ENCODE measurements at regions not wholly inside any gene's neighbourhood (a gene's known extent, or its start where the extent isn't known, plus 50 kb on each side); places are given as distances from the start of the nearest gene placed in this dataset.

DNA sequence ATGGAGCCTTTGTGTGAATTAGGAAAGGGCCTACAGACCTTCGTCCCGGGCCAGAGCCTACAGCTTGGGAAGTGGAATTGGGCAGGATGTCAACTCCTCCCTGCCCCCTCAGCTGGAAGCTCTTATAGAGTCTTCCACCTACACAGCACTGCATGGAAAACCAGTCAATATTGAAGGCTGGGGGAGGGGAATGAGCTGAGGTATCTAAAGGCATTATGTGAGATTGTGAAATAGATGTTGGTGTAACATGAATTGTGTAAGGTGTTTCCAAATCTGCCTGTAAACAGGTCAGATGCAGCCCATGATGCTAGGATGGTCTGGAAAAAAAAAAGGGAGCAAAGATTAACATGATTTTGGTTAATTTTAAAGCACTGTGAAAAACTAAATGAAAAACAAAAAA is 433.5 kb upstream of the POU3F3 start:
- no peak overlapping the region for H3K4me3 ChIP-seq (ENCODE audit: low read depth, low read length)
- no peaks in the 10 kb centered on the region for H3K36me3 ChIP-seq (ENCODE audit: control insufficient read depth, insufficient read depth, low read length)
- H3K27ac ChIP-seq (ENCODE audit: low read depth, low read length), result no peak overlapping the region
- no peaks in the 10 kb centered on the region for H3K9me3 ChIP-seq (ENCODE audit: control insufficient read depth, insufficient read depth, low read length)
- H3K9ac ChIP-seq (ENCODE audit: low read depth, low read length), result no peak overlapping the region
- no peaks in the 10 kb centered on the region for H3K27me3 ChIP-seq (ENCODE audit: control insufficient read depth, insufficient read depth, low read length)
- H3K4me1 ChIP-seq (ENCODE audit: control insufficient read depth, insufficient read depth, low read length), result peaks cover 15% of the 10 kb centered on the region

DNA sequence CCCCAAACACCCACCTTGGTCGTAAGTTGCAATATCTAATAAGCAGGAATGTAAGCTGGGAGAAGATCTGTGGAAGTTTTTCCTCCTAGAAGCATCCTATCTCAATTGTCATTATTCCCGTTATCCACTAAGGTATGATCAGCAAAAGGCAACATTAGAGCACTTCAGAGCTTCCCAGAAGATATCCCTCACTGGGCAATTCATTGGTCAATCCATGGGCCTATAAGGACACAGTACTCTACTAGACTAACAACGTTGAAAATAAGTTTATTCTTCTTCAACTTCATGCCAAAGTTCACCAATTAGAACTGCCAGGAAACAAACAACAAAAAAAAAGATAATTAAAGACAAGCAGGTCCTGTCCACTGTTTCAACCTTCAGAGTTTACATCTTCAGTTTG is 433.0 kb upstream of the POU3F3 start:
- Histone ChIP-seq H3K4me1 (ENCODE audit: control insufficient read depth, insufficient read depth, low read length) (peaks cover 10% of the 10 kb centered on the region), H3K27me3 (ENCODE audit: control insufficient read depth, insufficient read depth, low read length) (no peaks in the 10 kb centered on the region), H3K27ac (ENCODE audit: low read depth, low read length) (no peak overlapping the region), H3K9ac (ENCODE audit: low read depth, low read length) (no peak overlapping the region), H3K9me3 (ENCODE audit: control insufficient read depth, insufficient read depth, low read length) (no peaks in the 10 kb centered on the region), H3K36me3 (ENCODE audit: control insufficient read depth, insufficient read depth, low read length) (no peaks in the 10 kb centered on the region), H3K4me3 (ENCODE audit: low read depth, low read length) (no peak overlapping the region)

DNA sequence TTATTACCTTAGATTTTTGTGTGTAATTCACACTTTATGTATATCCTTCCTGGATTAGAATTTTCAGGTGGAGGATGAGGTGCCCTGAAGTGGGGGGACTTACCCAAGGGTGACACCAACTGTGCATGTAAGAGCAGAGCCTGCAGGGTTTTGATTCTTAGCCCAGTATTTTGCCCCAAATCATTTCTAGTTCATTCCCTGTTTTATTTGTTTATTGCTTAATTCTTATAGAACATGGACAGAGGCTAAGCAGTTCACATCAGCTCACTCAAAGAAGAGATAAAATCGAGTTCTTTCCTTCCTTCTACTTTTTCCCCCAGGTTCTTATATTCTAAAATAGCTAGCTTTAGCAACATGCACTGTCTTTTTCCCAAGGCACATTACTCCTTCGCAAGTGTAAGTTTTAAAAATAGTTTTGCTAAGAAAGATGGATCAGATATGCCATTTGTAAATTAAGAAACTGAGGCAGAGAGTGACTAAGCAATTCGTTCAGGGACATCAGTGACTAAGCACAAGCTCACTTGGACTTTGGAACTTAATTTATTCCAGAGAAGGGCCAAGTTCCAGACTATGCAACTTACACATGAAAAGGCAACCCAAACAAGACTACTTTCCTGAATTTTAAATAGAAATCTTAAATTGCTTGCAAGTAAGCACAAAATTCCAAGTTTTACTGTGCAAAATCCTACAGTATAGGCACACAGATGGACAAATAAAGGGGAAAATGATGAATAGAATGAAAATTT is 427.9 kb upstream of the POU3F3 start:
- Histone ChIP-seq H3K36me3 (ENCODE audit: control insufficient read depth, insufficient read depth, low read length) (no peaks in the 10 kb centered on the region), H3K9ac (ENCODE audit: low read depth, low read length) (no peak overlapping the region), H3K4me1 (ENCODE audit: control insufficient read depth, insufficient read depth, low read length) (no peaks in the 10 kb centered on the region; the same call in 1 of the 2 replicates), H3K27me3 (ENCODE audit: control insufficient read depth, insufficient read depth, low read length) (no peaks in the 10 kb centered on the region), H3K27ac (ENCODE audit: low read depth, low read length) (no peak overlapping the region), H3K9me3 (ENCODE audit: control insufficient read depth, insufficient read depth, low read length) (no peaks in the 10 kb centered on the region), H3K4me3 (ENCODE audit: low read depth, low read length) (no peak overlapping the region)

DNA sequence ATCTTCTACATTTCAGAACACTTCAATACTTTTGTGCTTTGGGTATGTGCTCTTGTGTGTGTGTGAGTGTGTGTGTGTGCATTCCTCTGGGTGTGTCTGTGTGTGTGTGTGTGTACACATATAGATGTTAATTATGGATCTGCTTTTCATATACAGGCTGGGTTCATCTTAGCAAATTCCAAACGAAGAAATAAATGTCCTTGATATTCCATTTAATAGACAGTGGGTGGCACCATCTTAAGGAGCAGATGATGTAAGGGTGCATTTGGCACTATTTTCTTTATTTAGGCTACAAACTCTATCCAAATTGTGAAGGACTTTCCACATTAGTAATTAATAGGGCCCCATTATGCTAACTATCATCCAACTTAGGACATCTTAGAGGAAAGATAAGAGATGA is 425.8 kb upstream of the POU3F3 start:
- Histone ChIP-seq H3K9ac (ENCODE audit: low read depth, low read length) (no peak overlapping the region), H3K36me3 (ENCODE audit: control insufficient read depth, insufficient read depth, low read length) (no peaks in the 10 kb centered on the region), H3K9me3 (ENCODE audit: control insufficient read depth, insufficient read depth, low read length) (no peaks in the 10 kb centered on the region), H3K4me1 (ENCODE audit: control insufficient read depth, insufficient read depth, low read length) (peaks cover 12% of the 10 kb centered on the region), H3K27me3 (ENCODE audit: control insufficient read depth, insufficient read depth, low read length) (no peaks in the 10 kb centered on the region), H3K27ac (ENCODE audit: low read depth, low read length) (no peak overlapping the region), H3K4me3 (ENCODE audit: low read depth, low read length) (no peak overlapping the region)

DNA sequence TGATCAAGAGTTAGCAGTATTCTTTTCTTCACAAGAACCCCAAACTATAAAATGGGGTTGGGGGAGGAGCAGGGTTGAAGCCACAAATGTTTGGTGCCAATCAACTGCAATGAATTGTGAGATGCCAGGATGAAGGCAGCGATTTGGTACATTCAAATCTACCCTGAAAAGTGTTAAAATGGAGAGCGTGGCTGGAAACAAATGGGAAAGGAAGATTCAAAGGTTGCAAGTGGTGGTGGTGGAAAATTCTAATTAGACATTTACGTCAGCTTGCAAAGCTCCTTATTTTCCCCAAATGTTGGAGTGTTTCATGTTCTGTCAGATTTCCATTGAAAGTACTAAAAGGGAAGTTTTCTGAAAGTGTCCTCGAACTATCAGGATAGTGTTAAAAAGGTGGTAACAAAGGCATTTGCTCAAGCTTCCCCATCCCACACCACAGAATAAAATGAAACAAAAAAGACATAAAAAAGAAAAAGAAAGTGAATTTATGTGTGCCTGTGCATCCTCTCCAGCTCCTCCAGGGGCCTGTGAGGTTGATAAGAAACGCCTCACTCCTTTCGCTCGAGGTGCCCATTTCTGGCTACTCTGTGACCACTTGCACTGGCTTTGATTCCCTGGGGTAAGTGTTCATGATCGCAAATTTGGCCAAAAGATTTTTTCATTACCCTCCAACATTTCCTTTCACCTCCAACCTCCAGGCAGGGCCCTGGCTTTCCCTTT is 424.1 kb upstream of the POU3F3 start:
- Histone ChIP-seq H3K27ac (ENCODE audit: low read depth, low read length) (no peak overlapping the region), H3K9me3 (ENCODE audit: control insufficient read depth, insufficient read depth, low read length) (no peaks in the 10 kb centered on the region), H3K4me1 (ENCODE audit: control insufficient read depth, insufficient read depth, low read length) (peaks cover 21% of the 10 kb centered on the region), H3K9ac (ENCODE audit: low read depth, low read length) (no peak overlapping the region), H3K4me3 (ENCODE audit: low read depth, low read length) (no peak overlapping the region), H3K27me3 (ENCODE audit: control insufficient read depth, insufficient read depth, low read length) (no peaks in the 10 kb centered on the region), H3K36me3 (ENCODE audit: control insufficient read depth, insufficient read depth, low read length) (no peaks in the 10 kb centered on the region)

DNA sequence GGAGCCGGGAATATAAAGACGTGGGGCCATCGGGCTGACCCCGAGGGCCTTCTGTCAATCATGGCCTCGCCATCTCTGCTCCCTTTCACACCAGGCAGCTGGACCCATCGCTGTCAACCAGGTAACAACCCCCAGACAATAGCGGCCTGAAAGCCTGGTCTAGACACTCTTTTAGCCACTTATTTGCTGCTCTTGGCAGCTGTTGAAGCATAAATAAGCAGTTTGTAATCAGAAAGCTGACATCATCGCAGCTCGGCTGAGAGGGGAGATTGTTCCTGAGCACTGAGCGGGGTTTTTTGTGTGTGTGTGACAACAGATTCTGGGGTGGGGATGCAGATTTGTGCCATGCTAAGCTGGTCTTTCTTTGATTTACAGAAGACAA is 423.6 kb upstream of the POU3F3 start:
- H3K27ac ChIP-seq (ENCODE audit: low read depth, low read length), result no peak overlapping the region
- no peak overlapping the region for H3K9ac ChIP-seq (ENCODE audit: low read depth, low read length)
- H3K27me3 ChIP-seq (ENCODE audit: control insufficient read depth, insufficient read depth, low read length), result no peaks in the 10 kb centered on the region
- H3K4me1 ChIP-seq (ENCODE audit: control insufficient read depth, insufficient read depth, low read length), result peaks cover 26% of the 10 kb centered on the region
- no peak overlapping the region for H3K4me3 ChIP-seq (ENCODE audit: low read depth, low read length)
- no peaks in the 10 kb centered on the region for H3K9me3 ChIP-seq (ENCODE audit: control insufficient read depth, insufficient read depth, low read length)
- H3K36me3 ChIP-seq (ENCODE audit: control insufficient read depth, insufficient read depth, low read length), result no peaks in the 10 kb centered on the region

GRCh38 chr2:104430852-104431251 is 423.1 kb upstream of the POU3F3 start:
- Histone ChIP-seq H3K4me1 (ENCODE audit: control insufficient read depth, insufficient read depth, low read length) (peaks cover 28% of the 10 kb centered on the region), H3K9ac (ENCODE audit: low read depth, low read length) (no peak overlapping the region), H3K4me3 (ENCODE audit: low read depth, low read length) (no peak overlapping the region), H3K27me3 (ENCODE audit: control insufficient read depth, insufficient read depth, low read length) (no peaks in the 10 kb centered on the region), H3K36me3 (ENCODE audit: control insufficient read depth, insufficient read depth, low read length) (no peaks in the 10 kb centered on the region), H3K9me3 (ENCODE audit: control insufficient read depth, insufficient read depth, low read length) (no peaks in the 10 kb centered on the region), H3K27ac (ENCODE audit: low read depth, low read length) (no peak overlapping the region)

- H3K9me3 ChIP-seq (ENCODE audit: control insufficient read depth, insufficient read depth, low read length), result no peaks in the 10 kb centered on the region
- no peaks in the 10 kb centered on the region for H3K27me3 ChIP-seq (ENCODE audit: control insufficient read depth, insufficient read depth, low read length)
- H3K27ac ChIP-seq (ENCODE audit: low read depth, low read length), result no peak overlapping the region
- H3K9ac ChIP-seq (ENCODE audit: low read depth, low read length), result no peak overlapping the region
- no peaks in the 10 kb centered on the region for H3K36me3 ChIP-seq (ENCODE audit: control insufficient read depth, insufficient read depth, low read length)
- peaks cover 28% of the 10 kb centered on the region for H3K4me1 ChIP-seq (ENCODE audit: control insufficient read depth, insufficient read depth, low read length)
- no peak overlapping the region for H3K4me3 ChIP-seq (ENCODE audit: low read depth, low read length)
Observed at GRCh38 chr2:104431701-104432121, 422.2 kb upstream of the POU3F3 start.

DNA sequence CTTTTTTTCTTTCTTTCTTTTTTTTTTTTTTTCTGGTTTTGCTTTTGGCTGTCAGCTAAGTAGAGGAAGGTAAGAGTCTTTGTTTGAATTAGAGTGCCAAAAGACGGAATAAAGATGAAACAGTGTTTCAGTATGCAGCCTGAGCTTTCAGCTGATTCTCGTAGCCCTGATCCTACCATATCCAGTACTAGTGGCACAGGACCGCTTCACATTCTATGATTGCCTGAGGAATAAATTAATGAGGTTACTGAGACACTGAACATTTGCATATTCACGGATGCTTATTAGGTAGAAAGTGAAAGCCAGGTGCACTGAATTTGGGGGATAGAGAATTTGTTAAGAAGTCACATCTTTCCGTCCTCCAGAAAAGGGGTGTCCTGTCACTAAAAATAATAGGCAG is 421.5 kb upstream of the POU3F3 start:
- Histone ChIP-seq H3K27ac (ENCODE audit: low read depth, low read length) (no peak overlapping the region), H3K4me3 (ENCODE audit: low read depth, low read length) (no peak overlapping the region), H3K4me1 (ENCODE audit: control insufficient read depth, insufficient read depth, low read length) (peaks cover 28% of the 10 kb centered on the region), H3K36me3 (ENCODE audit: control insufficient read depth, insufficient read depth, low read length) (no peaks in the 10 kb centered on the region), H3K27me3 (ENCODE audit: control insufficient read depth, insufficient read depth, low read length) (no peaks in the 10 kb centered on the region), H3K9ac (ENCODE audit: low read depth, low read length) (no peak overlapping the region), H3K9me3 (ENCODE audit: control insufficient read depth, insufficient read depth, low read length) (no peaks in the 10 kb centered on the region)

DNA sequence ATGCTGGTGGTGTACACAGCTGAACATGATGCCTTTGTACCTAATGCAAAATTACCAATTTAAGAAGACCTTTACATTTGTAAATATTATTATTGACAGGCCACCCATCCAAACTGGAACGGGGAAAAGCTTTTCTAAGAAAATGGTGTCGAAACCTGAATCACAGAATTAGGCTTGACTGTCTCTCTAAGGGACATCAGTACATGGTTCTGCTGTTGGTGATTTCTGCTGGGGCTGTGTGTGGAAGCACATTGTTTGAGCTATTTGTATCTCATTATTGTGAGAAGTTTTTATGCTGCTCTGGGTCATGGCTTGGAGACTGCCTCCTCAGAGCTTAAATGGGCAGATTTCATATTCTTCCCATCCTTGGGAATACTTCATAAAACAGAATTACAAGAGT is 420.9 kb upstream of the POU3F3 start:
- no peak overlapping the region for H3K27ac ChIP-seq (ENCODE audit: low read depth, low read length)
- H3K4me1 ChIP-seq (ENCODE audit: control insufficient read depth, insufficient read depth, low read length), result peaks cover 28% of the 10 kb centered on the region
- no peaks in the 10 kb centered on the region for H3K9me3 ChIP-seq (ENCODE audit: control insufficient read depth, insufficient read depth, low read length)
- H3K4me3 ChIP-seq (ENCODE audit: low read depth, low read length), result no peak overlapping the region
- no peaks in the 10 kb centered on the region for H3K36me3 ChIP-seq (ENCODE audit: control insufficient read depth, insufficient read depth, low read length)
- no peak overlapping the region for H3K9ac ChIP-seq (ENCODE audit: low read depth, low read length)
- H3K27me3 ChIP-seq (ENCODE audit: control insufficient read depth, insufficient read depth, low read length), result no peaks in the 10 kb centered on the region

DNA sequence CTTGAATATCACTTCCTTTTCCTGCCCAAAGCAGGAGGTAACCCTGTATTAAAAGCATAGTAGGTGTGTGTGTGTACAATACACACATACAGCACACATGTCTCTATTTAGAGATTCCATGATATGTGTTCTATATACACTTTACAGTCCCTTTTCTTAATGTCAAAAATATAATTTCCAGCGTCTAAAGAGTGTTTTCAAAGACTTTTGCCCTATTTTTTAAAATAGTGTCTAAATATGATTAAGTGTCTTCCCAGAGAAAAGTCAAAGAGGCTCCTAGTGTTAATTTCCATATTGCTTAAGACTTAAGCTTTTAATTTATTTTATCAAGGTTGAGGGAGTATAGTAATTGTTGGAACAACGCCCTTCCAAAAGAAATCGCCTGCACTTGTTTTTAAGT is 420.3 kb upstream of the POU3F3 start:
- peaks cover 28% of the 10 kb centered on the region for H3K4me1 ChIP-seq (ENCODE audit: control insufficient read depth, insufficient read depth, low read length)
- no peaks in the 10 kb centered on the region for H3K9me3 ChIP-seq (ENCODE audit: control insufficient read depth, insufficient read depth, low read length)
- no peak overlapping the region for H3K9ac ChIP-seq (ENCODE audit: low read depth, low read length)
- no peaks in the 10 kb centered on the region for H3K27me3 ChIP-seq (ENCODE audit: control insufficient read depth, insufficient read depth, low read length)
- H3K4me3 ChIP-seq (ENCODE audit: low read depth, low read length), result no peak overlapping the region
- no peak overlapping the region for H3K27ac ChIP-seq (ENCODE audit: low read depth, low read length)
- no peaks in the 10 kb centered on the region for H3K36me3 ChIP-seq (ENCODE audit: control insufficient read depth, insufficient read depth, low read length)
